HL-60/S4 (cell line): ENCODE measurements at regions not wholly inside any gene's neighbourhood (a gene's known extent, or its start where the extent isn't known, plus 50 kb on each side); places are given as distances from the start of the nearest gene placed in this dataset.
"Not testable (repeated sequence)": the region's sequence is repeated elsewhere in the genome, so short reads cannot be mapped to it uniquely, and the experiment has no call there.

ENCODE experiments used
- in situ Hi-C: fragments of 300-500 bp; cut with MboI; formaldehyde crosslinking; loops from 2 replicates; pipeline ENCODE4 v1.14.3; 2022; ENCODE audit warnings: low sequenced_read_pairs

DNA sequence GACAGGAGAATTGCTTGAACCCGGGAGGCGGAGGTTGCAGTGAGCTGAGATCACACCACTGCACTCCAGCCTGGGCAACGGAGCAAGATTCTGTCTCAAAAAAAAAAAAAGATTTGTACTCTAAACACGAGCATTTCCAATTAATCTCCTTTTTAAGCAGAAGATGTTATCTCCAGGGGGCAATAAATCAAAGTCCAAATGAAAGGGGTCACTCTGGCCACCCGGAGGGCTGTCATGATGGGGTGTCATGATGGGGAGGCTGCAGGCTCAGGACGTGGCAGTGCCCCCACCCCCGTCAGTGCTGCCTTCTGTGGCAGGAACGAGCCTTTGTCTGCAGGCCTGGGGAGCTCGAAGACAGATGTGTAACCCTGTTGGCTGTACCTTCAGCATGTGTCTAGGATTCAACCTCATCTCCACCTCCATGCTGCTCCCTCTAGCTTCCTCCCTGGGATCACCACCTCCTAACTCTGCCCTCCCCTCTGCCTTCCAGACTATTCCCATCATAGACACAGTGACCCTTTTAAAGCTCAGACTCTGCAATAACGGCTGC is 76.9 kb upstream of the YWHAQ start:
- in situ Hi-C loops = no loop called here

GRCh38 chr2:9708683-9709538 is 78.1 kb upstream of the YWHAQ start:
- in situ Hi-C loops = no loop called here

- in situ Hi-C loops = no loop called here
Measured at GRCh38 chr2:9709539-9710285, 78.9 kb upstream of the YWHAQ start.

DNA sequence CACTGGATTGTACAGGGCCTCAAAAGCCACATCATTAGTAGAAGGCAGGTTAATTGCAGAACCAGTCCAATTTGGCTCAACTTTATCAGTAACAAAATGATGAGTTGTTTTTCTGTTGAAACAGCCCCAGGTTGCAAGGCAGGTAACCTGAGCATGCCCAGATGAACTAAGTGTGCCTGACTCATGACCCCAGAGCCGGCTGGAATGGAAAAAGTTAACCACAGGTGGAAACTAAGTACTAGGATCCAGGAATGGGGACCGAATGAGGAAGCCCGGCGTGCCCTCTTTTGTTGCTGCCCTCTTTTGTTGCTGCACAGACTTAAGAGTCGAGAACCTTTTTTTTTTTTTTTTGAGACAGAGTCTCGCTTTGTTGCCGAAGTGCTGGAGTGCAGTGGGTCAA is 79.5 kb upstream of the YWHAQ start:
- in situ Hi-C loops = no loop called here

DNA sequence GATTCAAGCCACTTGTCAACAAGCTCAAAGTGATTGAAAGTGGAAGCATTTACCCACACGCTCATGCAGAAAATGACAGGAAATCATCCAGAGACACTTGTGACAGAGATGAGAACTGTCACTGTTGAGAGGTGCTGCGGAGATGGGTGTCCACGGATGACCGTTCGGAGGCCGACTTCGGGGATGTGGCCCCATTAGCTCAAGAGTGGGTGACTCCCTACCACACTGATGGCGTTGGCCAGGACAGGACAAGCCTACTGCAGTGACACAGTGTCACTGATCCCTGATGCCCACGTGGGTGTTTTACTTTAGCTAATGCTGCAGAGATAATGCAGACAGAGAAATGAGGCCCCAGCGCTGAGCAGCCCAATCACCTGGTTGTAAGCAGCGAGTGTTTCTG is 81.5 kb upstream of the YWHAQ start:
- in situ Hi-C loops = no loop called here

- in situ Hi-C loops = no loop called here
Measured at GRCh38 chr2:9714630-9715214, 83.9 kb upstream of the YWHAQ start.

GRCh38 chr2:9715238-9715637 is 84.4 kb upstream of the YWHAQ start:
- in situ Hi-C loops = no loop called here

GRCh38 chr2:9717886-9718451 is 87.2 kb upstream of the YWHAQ start:
- in situ Hi-C loops = no loop called here

GRCh38 chr2:9720352-9721093 is 89.7 kb upstream of the YWHAQ start:
- in situ Hi-C loops = no loop called here

DNA sequence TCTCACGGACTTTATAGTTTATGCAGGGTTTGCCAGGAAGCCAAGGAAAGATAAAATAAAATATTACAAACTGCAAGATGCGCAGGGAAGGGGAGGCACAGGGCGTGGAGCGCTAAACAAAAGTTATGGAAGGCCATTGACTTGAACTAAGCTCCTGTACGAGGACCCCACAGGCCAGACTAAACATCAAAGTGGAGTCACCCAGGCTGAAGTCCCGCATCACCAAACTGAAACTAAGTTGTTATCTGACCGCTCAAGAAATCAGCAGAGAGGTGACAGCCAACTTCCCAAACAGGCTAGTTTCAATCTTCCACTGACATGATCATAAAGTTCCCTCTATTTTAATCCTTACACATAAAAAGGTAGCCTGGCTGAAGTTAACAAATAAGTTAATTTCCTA is 90.5 kb upstream of the YWHAQ start:
- in situ Hi-C loops = no loop called here

GRCh38 chr2:9722451-9722850 is 91.7 kb upstream of the YWHAQ start:
- in situ Hi-C loops = no loop called here

DNA sequence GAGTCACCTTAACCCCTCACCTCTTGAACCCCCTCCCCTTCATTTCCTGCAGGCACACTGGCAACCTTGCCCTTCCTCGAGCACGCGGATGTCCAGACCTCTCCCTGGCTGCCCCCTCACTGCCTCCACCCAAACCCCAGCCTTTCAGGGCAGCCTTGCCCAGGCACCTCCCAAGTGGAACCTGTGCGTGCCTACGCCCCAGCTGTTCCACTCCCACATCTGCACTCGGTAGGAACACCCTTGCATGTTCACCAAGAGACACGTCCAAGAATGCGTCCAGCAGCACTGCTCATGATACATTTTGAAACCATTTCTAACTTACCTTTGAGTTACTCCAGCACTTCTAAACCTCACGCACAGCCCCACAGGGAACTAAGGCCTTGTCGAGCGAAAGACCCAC is 93.8 kb upstream of the YWHAQ start:
- in situ Hi-C loops = no loop called here

- in situ Hi-C loops = no loop called here
Measured at GRCh38 chr2:9725106-9725505, 94.3 kb upstream of the YWHAQ start.

- in situ Hi-C loops = not testable (repeated sequence)
Measured at GRCh38 chr2:9726016-9726415, 95.2 kb upstream of the YWHAQ start.

DNA sequence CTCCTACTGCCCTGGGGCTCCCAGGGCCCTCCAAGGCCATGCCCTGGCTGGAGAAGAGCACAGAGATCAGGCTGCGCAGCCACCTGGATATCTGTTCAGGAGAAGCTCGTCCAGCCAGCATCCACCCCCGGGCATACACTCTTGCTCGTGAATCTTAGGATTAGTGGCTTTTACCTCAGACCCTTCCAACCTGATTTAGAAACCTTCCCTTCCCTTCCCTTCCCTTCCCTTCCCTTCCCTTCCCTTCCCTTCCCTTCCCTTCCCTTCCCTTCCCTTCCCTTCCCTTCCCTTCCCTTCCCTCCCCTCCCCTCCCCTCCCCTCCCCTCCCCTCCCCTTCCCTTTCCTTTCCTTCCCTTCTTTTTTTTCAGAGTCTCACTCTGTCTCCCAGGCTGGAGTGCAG is 99.7 kb upstream of the YWHAQ start:
- in situ Hi-C loops = not testable (repeated sequence)

- in situ Hi-C loops = no loop called here
Measured at GRCh38 chr2:9732824-9733223, 102.0 kb upstream of the YWHAQ start.

DNA sequence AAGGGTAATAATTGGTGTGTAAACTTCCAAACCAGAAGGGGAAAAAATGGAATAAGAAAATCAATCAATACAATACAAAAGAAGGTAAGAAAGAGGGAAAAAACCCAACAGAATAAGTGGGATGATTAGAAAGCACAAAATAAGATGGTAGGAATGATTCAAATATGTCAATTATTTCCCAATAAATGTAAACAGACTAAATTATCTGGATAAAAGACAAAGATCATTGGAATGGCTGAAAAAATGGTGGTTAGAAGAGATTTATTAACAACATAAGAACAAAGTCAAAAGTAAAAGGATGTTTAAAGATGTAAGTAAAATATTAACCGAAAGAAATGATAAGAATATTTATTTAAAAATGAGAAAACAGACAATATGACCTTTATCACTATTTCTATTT is 103.5 kb upstream of the YWHAQ start:
- in situ Hi-C loops = no loop called here

- in situ Hi-C loops = no loop called here
Measured at GRCh38 chr2:9735335-9735734, 104.5 kb upstream of the YWHAQ start.

GRCh38 chr2:9736021-9736420 is 105.2 kb upstream of the YWHAQ start:
- in situ Hi-C loops = no loop called here

GRCh38 chr2:9737053-9737875 is 106.0 kb upstream of the TAF1B start:
- in situ Hi-C loops = no loop called here
